HEK293T (cell line): ENCODE measurements at regions not wholly inside any gene's neighbourhood (a gene's known extent, or its start where the extent isn't known, plus 50 kb on each side); places are given as distances from the start of the nearest gene placed in this dataset.

Source experiments
- FOXA1 ChIP-seq: fragments of 450-650 bp; IDR thresholded peaks from 2 replicates; pipeline ENCODE4 v1.6.1; 2016; ENCODE audit warnings: mild to moderate bottlenecking
- NFRKB ChIP-seq: fragments of 450-650 bp; IDR thresholded peaks from 2 replicates; pipeline ENCODE4 v1.6.1; 2016; ENCODE audit warnings: mild to moderate bottlenecking, moderate library complexity
- PKNOX1 ChIP-seq: fragments of 450-650 bp; IDR thresholded peaks from 2 replicates; pipeline ENCODE4 v1.6.1; 2016
- ZNF384 ChIP-seq: fragments of 450-650 bp; IDR thresholded peaks from 2 replicates; pipeline ENCODE4 v1.6.1; 2016

- TF ChIP-seq FOXA1 (no peak), ZNF384 (no peak), NFRKB (no peak), PKNOX1 (no peak)
Observed at GRCh38 chr5:5752844-5753243, 330.4 kb downstream of the ICE1 start.
